Activated CD8-positive, alpha-beta memory T cell treated with anti-CD3 and anti-CD28 coated beads, Interleukin-2, amount 10 ng/mL, durations not matched to agents 7 days and 5 days (primary cell): ENCODE measurements at regions not wholly inside any gene's neighbourhood (a gene's known extent, or its start where the extent isn't known, plus 50 kb on each side); places are given as distances from the start of the nearest gene placed in this dataset.

Source experiments
- ATAC-seq: fragments of 150-1000 bp; cut with Tn5 transposase; one replicate; pipeline ENCODE4 v1.10.0; 2021; ENCODE audit warnings: moderate library complexity
- CTCF ChIA-PET: fragments of 350-600 bp; sonication (Branson Sonifier 250); formaldehyde crosslinking; loops from one replicate; lab custom pipeline; 2021; ENCODE audit warnings: antibody characterized with exemption; lab: Charles Lee
- DNase-seq: peaks from one replicate; pipeline ENCODE4 v3.0.0-alpha.2; 2020
- H3K27ac Mint-ChIP-seq: one replicate; pipeline ENCODE4 v1.8.0; 2021; ENCODE audit warnings: mild to moderate bottlenecking, mixed read lengths
- H3K27me3 Mint-ChIP-seq: one replicate; pipeline ENCODE4 v1.8.0; 2021; ENCODE audit warnings: mixed read lengths
- H3K36me3 Mint-ChIP-seq: one replicate; pipeline ENCODE4 v1.8.0; 2021; ENCODE audit warnings: mild to moderate bottlenecking, mixed read lengths
- H3K4me1 Mint-ChIP-seq: one replicate; pipeline ENCODE4 v1.8.0; 2021; ENCODE audit warnings: mixed read lengths
- H3K4me3 Mint-ChIP-seq: one replicate; pipeline ENCODE4 v1.8.0; 2021; ENCODE audit warnings: mild to moderate bottlenecking, moderate library complexity, mixed read lengths
- H3K9me3 Mint-ChIP-seq: one replicate; pipeline ENCODE4 v1.8.0; 2022; ENCODE audit warnings: low read depth, mixed read lengths

GRCh38 chr7:22571766-22572165 is 71.8 kb upstream of the STEAP1B start:
- H3K9me3 Mint-ChIP-seq = no peaks in the 10 kb centered on the region
- no peak overlapping the region for H3K27ac Mint-ChIP-seq
- no peak overlapping the region for H3K4me3 Mint-ChIP-seq
- H3K4me1 Mint-ChIP-seq = peaks cover 16% of the 10 kb centered on the region
- no peaks in the 10 kb centered on the region for H3K36me3 Mint-ChIP-seq
- no peak for ATAC-seq
- CTCF ChIA-PET = interaction anchor here (1.4 kb wide), 1 partner anchor 11 kb away, joined by 7 read pairs; no protein-coding TSS in a partner anchor
- peak; percentile 19 for DNase-seq
- peaks cover 75% of the 10 kb centered on the region for H3K27me3 Mint-ChIP-seq

DNA sequence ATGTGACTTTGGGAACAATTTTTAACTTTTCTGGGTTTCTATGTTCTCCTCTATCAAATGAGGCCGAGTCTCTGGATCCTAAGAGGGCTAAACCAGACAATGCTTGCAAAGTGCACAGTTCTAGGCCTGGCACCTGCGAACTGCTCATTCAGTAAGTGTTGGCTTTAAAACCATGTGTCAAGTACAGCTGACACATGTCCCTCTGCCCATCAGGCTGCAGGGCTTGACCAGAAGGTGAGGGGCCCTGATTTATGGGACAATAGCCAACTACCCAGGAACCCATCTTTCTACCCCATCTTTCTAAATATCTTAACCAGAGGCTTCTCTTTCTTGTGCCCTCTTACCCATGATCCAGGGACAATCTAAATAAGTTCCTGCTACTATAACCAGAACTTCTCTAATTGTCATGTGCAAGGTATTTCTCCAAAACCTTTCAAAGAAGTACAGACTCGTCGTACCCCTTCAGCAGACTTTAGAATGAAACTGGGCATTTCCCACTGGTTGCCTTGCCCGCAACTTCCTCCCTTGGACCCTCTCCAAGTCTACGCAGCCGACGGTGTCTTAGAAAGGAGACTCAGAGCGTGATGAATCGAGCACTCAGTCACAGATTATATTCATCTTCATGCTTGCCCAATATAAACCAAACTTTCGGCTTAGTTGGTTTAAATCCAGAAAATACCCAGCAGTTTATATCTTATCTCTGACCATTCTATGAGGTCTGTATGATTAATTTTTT is 69.8 kb upstream of the STEAP1B start:
- peak; percentile 27 for DNase-seq
- H3K27ac Mint-ChIP-seq = no peak overlapping the region
- peaks cover 77% of the 10 kb centered on the region for H3K27me3 Mint-ChIP-seq
- no peaks in the 10 kb centered on the region for H3K36me3 Mint-ChIP-seq
- no peaks in the 10 kb centered on the region for H3K9me3 Mint-ChIP-seq
- H3K4me3 Mint-ChIP-seq = no peak overlapping the region
- ATAC-seq = no peak
- CTCF ChIA-PET = interaction anchor here (1.2 to 1.4 kb wide), 2 partner anchors 10 to 157 kb away, joined by 3 to 4 read pairs; partner anchors contain the start of gene IL6
- H3K4me1 Mint-ChIP-seq = peaks cover 24% of the 10 kb centered on the region

DNA sequence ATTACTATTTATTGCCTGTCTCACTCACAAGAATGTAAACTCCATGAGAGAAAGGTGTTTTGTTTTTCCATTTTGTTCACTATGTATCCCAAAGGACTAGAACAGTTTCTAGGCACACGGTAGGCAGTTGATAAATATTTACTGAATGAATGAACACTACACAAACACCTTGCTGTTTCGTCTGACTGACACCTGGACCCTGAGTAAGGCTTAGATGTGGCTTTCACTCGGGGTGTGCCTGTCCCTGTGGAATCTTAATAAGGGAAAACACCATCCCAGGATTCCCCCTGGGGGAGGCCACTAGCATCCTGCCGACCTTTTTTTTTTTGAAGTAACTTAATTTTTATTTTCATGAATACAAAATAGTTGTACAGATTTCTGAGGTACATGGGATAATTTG is 66.6 kb upstream of the STEAP1B start:
- no peak overlapping the region for H3K4me3 Mint-ChIP-seq
- DNase-seq (no peak), ATAC-seq (no peak)
- peaks cover 50% of the 10 kb centered on the region for H3K4me1 Mint-ChIP-seq
- H3K27me3 Mint-ChIP-seq = peaks cover 70% of the 10 kb centered on the region
- H3K9me3 Mint-ChIP-seq = no peaks in the 10 kb centered on the region
- H3K36me3 Mint-ChIP-seq = no peaks in the 10 kb centered on the region
- H3K27ac Mint-ChIP-seq = no peak overlapping the region
- CTCF ChIA-PET = interaction anchor here (14.8 kb wide), 1 partner anchor 162 kb away, joined by 376 read pairs; the partner anchor contains the start of gene IL6

- Mint-ChIP-seq H3K27ac (no peak overlapping the region), H3K4me3 (no peak overlapping the region), H3K27me3 (peaks cover 69% of the 10 kb centered on the region), H3K4me1 (peaks cover 51% of the 10 kb centered on the region), H3K36me3 (no peaks in the 10 kb centered on the region), H3K9me3 (no peaks in the 10 kb centered on the region)
- CTCF ChIA-PET = interaction anchor here (14.8 kb wide), 1 partner anchor 163 kb away, joined by 376 read pairs; the partner anchor contains the start of gene IL6
- ATAC-seq (no peak), DNase-seq (peak; percentile 22)
These were observed 66.2 kb upstream of the STEAP1B start for GRCh38 chr7:22566176-22566575.

DNA sequence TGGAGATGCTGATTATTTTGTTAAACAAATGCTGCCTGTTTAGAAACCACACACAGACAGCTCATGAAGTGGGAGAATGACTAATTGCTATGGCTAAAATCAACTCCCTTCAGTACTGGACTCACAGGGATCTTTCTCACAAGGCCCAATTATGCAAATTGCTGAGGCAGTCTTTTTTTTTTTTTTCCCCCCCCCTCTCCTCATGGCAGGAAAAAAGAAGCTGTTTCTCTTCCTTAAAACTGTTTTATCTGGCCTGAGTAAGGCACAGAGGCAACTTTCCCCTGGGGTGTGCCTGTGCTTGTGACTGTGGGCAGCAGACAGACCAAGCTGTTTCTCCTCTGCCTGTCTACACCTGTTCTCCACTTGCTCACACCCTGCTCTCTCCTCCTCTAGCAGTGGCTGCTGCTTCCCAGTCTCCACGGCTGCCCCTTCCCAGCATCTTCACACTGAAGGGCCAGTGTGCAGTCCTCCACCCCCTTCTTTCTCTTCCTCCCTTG is 65.4 kb upstream of the STEAP1B start:
- H3K4me1 Mint-ChIP-seq = peaks cover 51% of the 10 kb centered on the region
- no peak for ATAC-seq
- H3K36me3 Mint-ChIP-seq = no peaks in the 10 kb centered on the region
- peak overlapping the region; percentile 29 for H3K27ac Mint-ChIP-seq
- peaks cover 61% of the 10 kb centered on the region for H3K27me3 Mint-ChIP-seq
- H3K9me3 Mint-ChIP-seq = no peaks in the 10 kb centered on the region
- no peak overlapping the region for H3K4me3 Mint-ChIP-seq
- DNase-seq = peak; percentile 38
- CTCF ChIA-PET = interaction anchor here (0.6 to 14.8 kb wide), 4 partner anchors 163 to 611 kb away, joined by 3 to 376 read pairs (median 4); partner anchors contain the start of gene IL6

DNA sequence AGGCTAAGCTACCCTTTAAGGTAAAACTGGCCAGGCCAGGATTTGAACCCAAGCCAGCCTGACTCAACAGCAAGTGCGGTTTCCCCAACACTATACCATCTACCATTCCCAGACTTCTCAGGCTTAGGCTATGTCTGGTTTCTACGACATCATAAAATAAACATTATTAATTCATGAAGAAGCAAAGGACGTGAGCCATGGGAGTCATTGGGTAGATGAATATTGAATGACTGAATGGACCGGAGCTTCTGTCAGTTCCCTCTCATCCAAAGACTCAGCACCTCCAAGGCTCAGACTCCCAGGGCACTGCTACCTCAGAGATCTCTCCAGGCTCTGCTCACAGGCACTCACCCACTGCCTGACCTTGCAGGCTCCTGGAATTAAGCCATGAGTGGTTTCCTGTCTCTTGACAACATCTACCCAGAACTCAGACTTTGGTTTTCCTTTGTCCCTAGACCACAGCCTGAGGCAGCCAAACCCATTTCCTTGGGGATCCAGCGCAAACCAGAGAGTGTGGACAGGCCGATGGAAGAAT is 64.6 kb upstream of the STEAP1B start:
- Mint-ChIP-seq H3K4me3 (no peak overlapping the region), H3K4me1 (peaks cover 46% of the 10 kb centered on the region), H3K9me3 (no peaks in the 10 kb centered on the region), H3K27me3 (peaks cover 61% of the 10 kb centered on the region), H3K36me3 (no peaks in the 10 kb centered on the region), H3K27ac (peak overlapping the region; percentile 65)
- CTCF ChIA-PET = interaction anchor here (0.6 to 14.8 kb wide), 4 partner anchors 9 to 209 kb away, joined by 3 to 376 read pairs (median 4); partner anchors contain the start of gene IL6
- DNase-seq (peak; percentile 51), ATAC-seq (peak; percentile 21)

GRCh38 chr7:22563621-22564241 is 63.7 kb upstream of the STEAP1B start:
- Mint-ChIP-seq H3K27ac (peak overlapping the region; percentile 65), H3K4me1 (peaks cover 46% of the 10 kb centered on the region), H3K4me3 (peak overlapping the region; percentile 32), H3K36me3 (no peaks in the 10 kb centered on the region), H3K27me3 (peaks cover 55% of the 10 kb centered on the region), H3K9me3 (no peaks in the 10 kb centered on the region)
- DNase-seq = peak; percentile 74
- CTCF ChIA-PET = interaction anchor here (0.6 to 14.8 kb wide), 11 partner anchors 8 to 492 kb away, joined by 3 to 376 read pairs (median 3); partner anchors contain the start of gene IL6
- peak; percentile 73 for ATAC-seq

DNA sequence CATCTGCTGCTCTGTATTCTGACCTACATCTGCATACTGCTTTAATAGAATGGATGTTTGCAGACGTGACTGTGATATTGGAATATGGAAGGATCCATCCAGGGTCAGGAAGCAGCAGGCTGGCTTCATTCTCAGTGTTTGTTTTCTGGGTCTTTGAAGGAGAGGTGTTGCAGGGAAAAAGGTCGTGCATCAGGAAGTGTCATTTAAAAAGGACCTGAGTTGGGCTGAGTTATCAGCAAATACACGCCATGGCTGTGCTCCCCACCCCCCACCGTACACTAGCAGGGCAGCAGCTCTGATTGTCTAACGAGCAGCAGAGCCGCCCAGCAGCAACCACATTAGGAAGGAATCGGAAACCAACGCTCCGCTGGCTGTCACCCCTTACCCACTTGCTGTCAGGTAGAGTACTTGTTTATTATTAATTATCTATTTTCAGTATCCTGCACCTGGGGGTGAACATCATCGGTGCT is 63.1 kb upstream of the STEAP1B start:
- ATAC-seq = no peak

GRCh38 chr7:22561895-22562593 is 62.1 kb upstream of the STEAP1B start:
- Mint-ChIP-seq H3K4me3 (no peak overlapping the region), H3K27me3 (peaks cover 44% of the 10 kb centered on the region), H3K4me1 (peaks cover 46% of the 10 kb centered on the region), H3K36me3 (no peaks in the 10 kb centered on the region), H3K27ac (no peak overlapping the region), H3K9me3 (no peaks in the 10 kb centered on the region)
- peak; percentile 39 for DNase-seq
- CTCF ChIA-PET = interaction anchor here (1.5 to 14.8 kb wide), 5 partner anchors 14 to 494 kb away, joined by 4 to 376 read pairs (median 8); partner anchors contain the start of gene IL6
- no peak for ATAC-seq

More for the DNA sequence above, 63.1 kb upstream of the STEAP1B start:
- Mint-ChIP-seq H3K9me3 (no peaks in the 10 kb centered on the region), H3K36me3 (no peaks in the 10 kb centered on the region), H3K27ac (peak overlapping the region; percentile 45), H3K4me1 (peaks cover 46% of the 10 kb centered on the region), H3K4me3 (peak overlapping the region; percentile 25), H3K27me3 (peaks cover 51% of the 10 kb centered on the region)
- peak; percentile 64 for DNase-seq
- CTCF ChIA-PET = interaction anchor here (0.6 to 14.8 kb wide), 7 partner anchors 98 to 493 kb away, joined by 3 to 376 read pairs (median 4); partner anchors contain the start of gene IL6

DNA sequence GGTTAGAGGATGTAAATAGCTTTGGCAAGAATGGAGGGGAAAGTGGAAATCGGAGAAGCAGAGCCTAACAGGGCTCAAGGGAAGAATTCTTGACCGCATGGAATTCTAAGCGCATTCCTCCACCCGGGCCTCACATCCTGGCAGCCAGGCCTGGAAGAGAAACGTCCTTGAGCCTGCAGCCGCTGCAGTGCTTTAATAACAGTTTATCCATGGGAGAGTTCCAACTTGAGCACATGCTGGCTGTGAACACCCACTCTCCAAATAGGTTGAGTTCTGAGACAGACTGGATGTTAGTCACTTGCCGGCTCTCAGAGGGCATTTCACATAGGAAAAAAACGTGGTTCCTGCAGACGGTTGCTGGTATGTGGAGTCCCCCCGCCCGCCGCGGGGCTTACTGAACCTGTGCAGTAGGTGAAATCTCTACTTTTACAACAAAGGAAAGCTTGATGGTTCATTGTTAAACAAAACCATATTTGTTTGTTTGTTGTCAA is 61.4 kb upstream of the STEAP1B start:
- no peak overlapping the region for H3K4me3 Mint-ChIP-seq
- H3K4me1 Mint-ChIP-seq = peaks cover 46% of the 10 kb centered on the region
- CTCF ChIA-PET = interaction anchor here (0.6 to 14.8 kb wide), 11 partner anchors 13 to 493 kb away, joined by 3 to 376 read pairs (median 4); partner anchors contain the start of gene IL6
- ATAC-seq (no peak), DNase-seq (peak; percentile 11)
- H3K27ac Mint-ChIP-seq = no peak overlapping the region
- H3K9me3 Mint-ChIP-seq = no peaks in the 10 kb centered on the region
- H3K36me3 Mint-ChIP-seq = no peaks in the 10 kb centered on the region
- H3K27me3 Mint-ChIP-seq = peaks cover 45% of the 10 kb centered on the region

- H3K4me3 Mint-ChIP-seq = no peak overlapping the region
- DNase-seq (peak; percentile 79), ATAC-seq (peak; percentile 72)
- H3K27me3 Mint-ChIP-seq = peaks cover 38% of the 10 kb centered on the region
- CTCF ChIA-PET = interaction anchor here (0.7 to 14.8 kb wide), 25 partner anchors 9 to 526 kb away, joined by 3 to 376 read pairs (median 4); partner anchors contain the start of gene IL6
- H3K27ac Mint-ChIP-seq = no peak overlapping the region
- H3K9me3 Mint-ChIP-seq = no peaks in the 10 kb centered on the region
- H3K4me1 Mint-ChIP-seq = peaks cover 36% of the 10 kb centered on the region
- H3K36me3 Mint-ChIP-seq = no peaks in the 10 kb centered on the region
These were observed 60.0 kb upstream of the STEAP1B start for GRCh38 chr7:22559829-22560489.

DNA sequence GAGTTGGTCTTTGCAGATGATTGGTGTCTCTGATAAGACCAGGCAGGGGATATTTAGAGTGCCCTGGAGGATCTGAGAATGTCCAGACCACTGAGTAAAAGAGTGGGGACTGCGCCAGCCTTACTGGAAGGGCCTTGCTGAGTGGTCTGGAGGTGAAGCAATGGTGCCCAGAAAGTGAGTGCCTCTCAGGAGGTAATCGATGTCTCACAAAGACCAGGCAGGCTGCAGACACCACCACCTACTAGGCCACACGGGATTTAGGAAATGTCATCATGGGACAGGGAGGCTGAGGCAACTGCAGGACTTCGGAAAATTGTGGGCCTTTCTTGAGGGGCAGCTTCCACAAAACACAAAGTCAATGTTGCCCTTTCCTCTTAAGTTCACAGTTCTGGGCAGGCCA is 57.2 kb upstream of the STEAP1B start:
- Mint-ChIP-seq H3K9me3 (no peaks in the 10 kb centered on the region), H3K27me3 (peaks cover 47% of the 10 kb centered on the region), H3K27ac (no peak overlapping the region), H3K4me1 (peaks cover 10% of the 10 kb centered on the region), H3K36me3 (no peaks in the 10 kb centered on the region), H3K4me3 (no peak overlapping the region)
- CTCF ChIA-PET = interaction anchor here (14.8 kb wide), 1 partner anchor 172 kb away, joined by 376 read pairs; the partner anchor contains the start of gene IL6
- peak; percentile 27 for DNase-seq
- ATAC-seq = no peak
